ENCODE measurements at regions not wholly inside any gene's neighbourhood (a gene's known extent, or its start where the extent isn't known, plus 50 kb on each side); places are given as distances from the start of the nearest gene placed in this dataset.
A peak's percentile ranks its signal among the peaks of the same experiment; 100 is the strongest.
"Not testable (repeated sequence)": the region's sequence is repeated elsewhere in the genome, so short reads cannot be mapped to it uniquely, and the experiment has no call there.

GRCh38 chr10:29828440-29828894 lies 193.7 kb upstream of the SVIL start:
- DNase-seq, result no peak

- no peak for DNase-seq
These were observed 192.7 kb upstream of the SVIL start for GRCh38 chr10:29827512-29827911.

- DNase-seq, result no peak
These were observed 192.2 kb upstream of the SVIL start for GRCh38 chr10:29826801-29827450.

GRCh38 chr10:29826221-29826620 lies 191.4 kb upstream of the SVIL start:
- DNase-seq, result no peak

GRCh38 chr10:29823553-29824080 lies 188.8 kb upstream of the SVIL start:
- peak; percentile 46 for DNase-seq

- peak; percentile 95 for DNase-seq
These were observed 186.2 kb upstream of the SVIL start for GRCh38 chr10:29820890-29821461.

- no peak for DNase-seq
These were observed 182.2 kb upstream of the SVIL start for GRCh38 chr10:29816801-29817558.

GRCh38 chr10:29815572-29815971 lies 180.8 kb upstream of the SVIL start:
- DNase-seq, result no peak

- DNase-seq, result peak; percentile 92
These were observed 177.1 kb upstream of the SVIL start for GRCh38 chr10:29811751-29812427.

- DNase-seq, result no peak
These were observed 176.0 kb upstream of the SVIL start for GRCh38 chr10:29810816-29811215.

- not testable (repeated sequence) for DNase-seq
These were observed 175.5 kb upstream of the SVIL start for GRCh38 chr10:29810231-29810630.

GRCh38 chr10:29809383-29809782 lies 174.6 kb upstream of the SVIL start:
- no peak for DNase-seq

GRCh38 chr10:29807163-29807806 lies 172.5 kb upstream of the SVIL start:
- DNase-seq, result no peak

- DNase-seq, result no peak
These were observed 171.6 kb upstream of the SVIL start for GRCh38 chr10:29806350-29806788.

- peak; percentile 53 for DNase-seq
These were observed 170.5 kb upstream of the SVIL start for GRCh38 chr10:29805134-29805723.

GRCh38 chr10:29804025-29804852 lies 169.5 kb upstream of the SVIL start:
- DNase-seq, result peak; percentile 94

- DNase-seq, result no peak
These were observed 167.4 kb upstream of the SVIL start for GRCh38 chr10:29802171-29802570.

- peak; percentile 52 for DNase-seq
These were observed 164.3 kb upstream of the SVIL start for GRCh38 chr10:29798921-29799690.

GRCh38 chr10:29797616-29798015 lies 162.8 kb upstream of the SVIL start:
- DNase-seq, result no peak

GRCh38 chr10:29795850-29796249 lies 161.1 kb upstream of the SVIL start:
- no peak for DNase-seq
